Colon (tissue), 2 donors: ENCODE measurements at regions not wholly inside any gene's neighbourhood (a gene's known extent, or its start where the extent isn't known, plus 50 kb on each side); places are given as distances from the start of the nearest gene placed in this dataset.
"Not testable (repeated sequence)": the region's sequence is repeated elsewhere in the genome, so short reads cannot be mapped to it uniquely, and the experiment has no call there.

Experiments used
- FAIRE-seq: peaks from 2 replicates; lab custom pipeline; 2012; peaks lifted over from hg19 to GRCh38; lab: Jason Lieb, UNC
- donor health status: control.
- donor health status: control.

- FAIRE-seq: no peak
Measured at GRCh38 chr2:175829741-175830140, 172.3 kb downstream of the LNPK start.

GRCh38 chr2:175827856-175828255, 174.2 kb downstream of the LNPK start:
- no peak for FAIRE-seq

- FAIRE-seq: no peak
Measured at GRCh38 chr2:175824243-175824642, 177.8 kb downstream of the LNPK start.

- FAIRE-seq: no peak
Measured at GRCh38 chr2:175823707-175824073, 178.4 kb downstream of the LNPK start.

GRCh38 chr2:175823002-175823706, 178.9 kb downstream of the LNPK start:
- FAIRE-seq: no peak

- no peak for FAIRE-seq
Measured at GRCh38 chr2:175817221-175817620, 184.8 kb downstream of the LNPK start.

GRCh38 chr2:175815537-175815936, 186.5 kb downstream of the LNPK start:
- no peak for FAIRE-seq

- FAIRE-seq: no peak
Measured at GRCh38 chr2:175811971-175812370, 190.1 kb downstream of the LNPK start.

GRCh38 chr2:175808858-175809257, 193.2 kb downstream of the LNPK start:
- no peak for FAIRE-seq

- no peak for FAIRE-seq
Measured at GRCh38 chr2:175808078-175808477, 194.0 kb downstream of the LNPK start.

GRCh38 chr2:175807031-175807873, 194.8 kb downstream of the LNPK start:
- FAIRE-seq: no peak

- FAIRE-seq: no peak
Measured at GRCh38 chr2:175806570-175806969, 195.5 kb downstream of the LNPK start.

- no peak for FAIRE-seq
Measured at GRCh38 chr2:175806125-175806490, 196.0 kb downstream of the LNPK start.

- no peak for FAIRE-seq
Measured at GRCh38 chr2:175805442-175806124, 196.5 kb downstream of the LNPK start.

GRCh38 chr2:175804122-175804521, 197.9 kb downstream of the LNPK start:
- FAIRE-seq: no peak

GRCh38 chr2:175796422-175796821, 205.6 kb downstream of the LNPK start:
- not testable (repeated sequence) for FAIRE-seq

- no peak for FAIRE-seq
Measured at GRCh38 chr2:175793648-175794047, 208.4 kb downstream of the LNPK start.

GRCh38 chr2:175792881-175793280, 209.2 kb downstream of the LNPK start:
- FAIRE-seq: no peak

- FAIRE-seq: no peak
Measured at GRCh38 chr2:175792199-175792598, 209.9 kb downstream of the LNPK start.

GRCh38 chr2:175786471-175787124, 215.5 kb downstream of the LNPK start:
- no peak for FAIRE-seq

- not testable (repeated sequence) for FAIRE-seq
Measured at GRCh38 chr2:175777337-175777736, 224.7 kb downstream of the LNPK start.

GRCh38 chr2:175769200-175769599, 232.9 kb downstream of the LNPK start:
- FAIRE-seq: no peak

- FAIRE-seq: no peak
Measured at GRCh38 chr2:175766880-175767279, 235.2 kb downstream of the LNPK start.
